KMS-11 (cell line): ENCODE measurements at regions not wholly inside any gene's neighbourhood (a gene's known extent, or its start where the extent isn't known, plus 50 kb on each side); places are given as distances from the start of the nearest gene placed in this dataset.

Source experiments
- H2AFZ ChIP-seq: fragments of 200-600 bp; sonication (generic); 2 replicates; pipeline ENCODE4 v1.6.1; 2016; ENCODE audit warnings: antibody characterized with exemption, mixed run types, low read depth
- H3K27ac ChIP-seq: fragments of 200-600 bp; sonication (generic); 2 replicates; pipeline ENCODE4 v1.6.1; 2016; ENCODE audit warnings: mild to moderate bottlenecking, mixed run types
- H3K27me3 ChIP-seq: fragments of 200-600 bp; sonication (generic); 2 replicates; pipeline ENCODE4 v1.6.1; 2017; ENCODE audit warnings: mild to moderate bottlenecking, low read depth, mixed run types, moderate library complexity; ENCODE audit not compliant: insufficient read depth
- H3K36me3 ChIP-seq: fragments of 200-600 bp; sonication (generic); 2 replicates; pipeline ENCODE4 v1.6.1; 2017; ENCODE audit warnings: mild to moderate bottlenecking, mixed run types; ENCODE audit not compliant: insufficient read depth
- H3K4me1 ChIP-seq: fragments of 200-600 bp; sonication (generic); 2 replicates; pipeline ENCODE4 v1.6.1; 2016; ENCODE audit warnings: mild to moderate bottlenecking, low read depth, mixed run types; ENCODE audit not compliant: poor library complexity, severe bottlenecking
- H3K4me2 ChIP-seq: fragments of 200-600 bp; sonication (generic); 2 replicates; pipeline ENCODE4 v1.7.0; 2016; ENCODE audit warnings: mild to moderate bottlenecking, mixed run types
- H3K4me3 ChIP-seq: fragments of 200-600 bp; sonication (generic); IDR thresholded peaks from 2 replicates; pipeline ENCODE4 v1.6.1; 2017; ENCODE audit warnings: low read depth, low read length, mixed read lengths; ENCODE audit not compliant: insufficient read depth
- H3K79me2 ChIP-seq: fragments of 200-600 bp; sonication (generic); 2 replicates; pipeline ENCODE4 v1.6.1; 2016; ENCODE audit warnings: low read depth, mixed run types; ENCODE audit not compliant: insufficient read depth
- H3K9ac ChIP-seq: fragments of 200-600 bp; sonication (generic); 2 replicates; pipeline ENCODE4 v1.6.1; 2016; ENCODE audit warnings: mild to moderate bottlenecking, mixed run types
- H4K20me1 ChIP-seq: fragments of 200-600 bp; sonication (generic); 2 replicates; pipeline ENCODE4 v1.6.1; 2016; ENCODE audit warnings: mild to moderate bottlenecking, mixed run types; ENCODE audit not compliant: insufficient read depth
- TF ChIP-seq, protein P1 (sequence below): fragments of 200-600 bp; sonication (generic); conservative IDR thresholded peaks from 2 replicates; pipeline ENCODE4 v1.6.1; 2017; ENCODE audit warnings: low read depth, mild to moderate bottlenecking, antibody characterized with exemption, low read length, moderate library complexity, mixed read lengths

GRCh38 chr11:34812905-34813576 is 103.1 kb downstream of the APIP start:
- H4K20me1 ChIP-seq: no peaks in the 10 kb centered on the region
- TF ChIP-seq, protein P1, sequence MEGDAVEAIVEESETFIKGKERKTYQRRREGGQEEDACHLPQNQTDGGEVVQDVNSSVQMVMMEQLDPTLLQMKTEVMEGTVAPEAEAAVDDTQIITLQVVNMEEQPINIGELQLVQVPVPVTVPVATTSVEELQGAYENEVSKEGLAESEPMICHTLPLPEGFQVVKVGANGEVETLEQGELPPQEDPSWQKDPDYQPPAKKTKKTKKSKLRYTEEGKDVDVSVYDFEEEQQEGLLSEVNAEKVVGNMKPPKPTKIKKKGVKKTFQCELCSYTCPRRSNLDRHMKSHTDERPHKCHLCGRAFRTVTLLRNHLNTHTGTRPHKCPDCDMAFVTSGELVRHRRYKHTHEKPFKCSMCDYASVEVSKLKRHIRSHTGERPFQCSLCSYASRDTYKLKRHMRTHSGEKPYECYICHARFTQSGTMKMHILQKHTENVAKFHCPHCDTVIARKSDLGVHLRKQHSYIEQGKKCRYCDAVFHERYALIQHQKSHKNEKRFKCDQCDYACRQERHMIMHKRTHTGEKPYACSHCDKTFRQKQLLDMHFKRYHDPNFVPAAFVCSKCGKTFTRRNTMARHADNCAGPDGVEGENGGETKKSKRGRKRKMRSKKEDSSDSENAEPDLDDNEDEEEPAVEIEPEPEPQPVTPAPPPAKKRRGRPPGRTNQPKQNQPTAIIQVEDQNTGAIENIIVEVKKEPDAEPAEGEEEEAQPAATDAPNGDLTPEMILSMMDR: no peak
- H3K36me3 ChIP-seq: no peaks in the 10 kb centered on the region
- no peak overlapping the region for H3K27ac ChIP-seq
- no peak overlapping the region for H2AFZ ChIP-seq
- H3K27me3 ChIP-seq: no peaks in the 10 kb centered on the region
- no peak overlapping the region for H3K9ac ChIP-seq
- no peaks in the 10 kb centered on the region for H3K79me2 ChIP-seq
- no peak overlapping the region for H3K4me2 ChIP-seq
- H3K4me3 ChIP-seq: no peak overlapping the region
- peaks cover 29% of the 10 kb centered on the region for H3K4me1 ChIP-seq

DNA sequence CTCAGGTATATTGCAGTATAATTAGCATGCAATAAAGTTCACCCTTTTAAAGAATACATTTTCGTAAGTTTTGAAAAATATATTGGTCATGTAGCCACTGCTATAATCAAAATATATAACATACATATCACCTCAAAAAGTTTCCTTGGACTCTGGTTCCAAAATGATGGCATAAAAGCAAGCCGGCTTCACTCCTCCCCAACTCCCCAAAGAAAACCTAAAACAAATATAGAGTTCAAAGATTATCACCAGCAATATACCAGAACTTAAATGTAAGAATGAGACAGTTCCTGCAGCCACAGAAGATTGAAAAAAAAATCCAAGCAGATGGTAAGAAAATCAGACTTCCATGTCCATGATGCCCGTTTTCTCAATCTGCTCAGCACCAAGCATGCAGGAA is 104.3 kb downstream of the APIP start:
- no peak overlapping the region for H2AFZ ChIP-seq
- no peak overlapping the region for H3K9ac ChIP-seq
- no peak overlapping the region for H3K4me3 ChIP-seq
- TF ChIP-seq, protein P1: no peak
- H3K36me3 ChIP-seq: no peaks in the 10 kb centered on the region
- no peaks in the 10 kb centered on the region for H3K27me3 ChIP-seq
- peaks cover 26% of the 10 kb centered on the region for H3K4me1 ChIP-seq
- H3K79me2 ChIP-seq: no peaks in the 10 kb centered on the region
- H4K20me1 ChIP-seq: no peaks in the 10 kb centered on the region
- H3K27ac ChIP-seq: no peak overlapping the region
- no peak overlapping the region for H3K4me2 ChIP-seq

DNA sequence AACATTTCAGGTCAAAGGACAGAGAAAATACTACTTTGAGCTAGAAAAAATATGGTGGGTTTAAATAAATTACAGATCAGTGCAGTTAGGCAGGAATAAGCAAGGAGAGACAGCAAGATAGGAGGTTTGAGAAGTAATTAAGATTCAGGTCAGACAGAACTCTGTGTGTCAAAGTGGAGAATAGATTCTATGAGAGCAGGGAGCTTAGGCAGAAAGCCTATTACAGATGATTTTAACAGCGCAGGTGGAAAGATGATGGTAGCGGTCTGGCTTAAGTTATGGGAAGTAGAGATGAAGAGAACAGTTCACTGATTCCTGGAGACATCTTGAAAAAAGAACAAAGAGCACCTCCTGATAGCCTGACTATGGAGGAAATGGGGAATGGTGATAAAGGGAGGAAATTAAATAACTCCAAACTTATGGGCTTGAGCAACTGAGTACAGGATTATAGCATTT is 106.0 kb downstream of the APIP start:
- TF ChIP-seq, protein P1: no peak
- Histone ChIP-seq H3K27me3 (no peaks in the 10 kb centered on the region), H3K79me2 (no peaks in the 10 kb centered on the region), H3K4me2 (no peak overlapping the region), H3K4me1 (peaks cover 10% of the 10 kb centered on the region), H3K27ac (no peak overlapping the region), H2AFZ (no peak overlapping the region), H3K9ac (no peak overlapping the region), H4K20me1 (no peaks in the 10 kb centered on the region), H3K36me3 (no peaks in the 10 kb centered on the region), H3K4me3 (no peak overlapping the region)

- H3K4me3 ChIP-seq: no peak overlapping the region
- H3K27ac ChIP-seq: no peak overlapping the region
- H3K36me3 ChIP-seq: no peaks in the 10 kb centered on the region
- no peaks in the 10 kb centered on the region for H3K27me3 ChIP-seq
- no peak overlapping the region for H2AFZ ChIP-seq
- no peaks in the 10 kb centered on the region for H4K20me1 ChIP-seq
- H3K4me1 ChIP-seq: peaks cover 4% of the 10 kb centered on the region
- no peak overlapping the region for H3K4me2 ChIP-seq
- TF ChIP-seq, protein P1: no peak
- no peak overlapping the region for H3K9ac ChIP-seq
- H3K79me2 ChIP-seq: no peaks in the 10 kb centered on the region
Observed at GRCh38 chr11:34809191-34810106, 106.7 kb downstream of the APIP start.
